ENCODE measurements at regions not wholly inside any gene's neighbourhood (a gene's known extent, or its start where the extent isn't known, plus 50 kb on each side); places are given as distances from the start of the nearest gene placed in this dataset.

DNA sequence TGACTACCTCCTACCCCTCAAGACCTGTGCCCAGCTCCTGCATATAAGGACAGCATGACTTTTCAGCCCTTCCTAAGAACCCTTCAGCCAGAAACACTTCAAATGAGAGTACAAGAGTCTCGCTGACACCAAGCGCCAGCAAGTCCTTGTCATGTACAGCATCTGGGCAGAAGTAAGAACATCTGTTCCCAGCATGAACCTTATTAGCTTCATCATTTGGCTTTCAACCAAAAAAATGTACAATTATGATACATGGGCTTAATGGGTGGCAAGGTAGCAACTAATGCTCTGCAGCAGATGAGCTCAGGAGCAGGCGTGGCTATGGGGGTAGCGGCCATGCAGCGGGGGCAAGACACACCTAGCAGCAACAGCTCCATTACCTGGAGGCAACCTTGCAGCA is 487.6 kb downstream of the COG6 start:
- no peaks in the 10 kb centered on the region for H3K36me3 ChIP-seq (ENCODE audit: control insufficient read depth, insufficient read depth, low read length)
- no peak overlapping the region for H3K4me3 ChIP-seq (ENCODE audit: low read depth, low read length)
- CTCF ChIA-PET = interaction anchor here (0.7 to 1.2 kb wide), 2 partner anchors 8 to 74 kb away, joined by 3 read pairs; no protein-coding TSS in a partner anchor
- H3K27me3 ChIP-seq (ENCODE audit: control insufficient read depth, insufficient read depth, low read length) = 0 out of 2 replicates have a peak, but pooled peaks cover 2% of the 10 kb centered on the region
- TF ChIP-seq, protein P1, sequence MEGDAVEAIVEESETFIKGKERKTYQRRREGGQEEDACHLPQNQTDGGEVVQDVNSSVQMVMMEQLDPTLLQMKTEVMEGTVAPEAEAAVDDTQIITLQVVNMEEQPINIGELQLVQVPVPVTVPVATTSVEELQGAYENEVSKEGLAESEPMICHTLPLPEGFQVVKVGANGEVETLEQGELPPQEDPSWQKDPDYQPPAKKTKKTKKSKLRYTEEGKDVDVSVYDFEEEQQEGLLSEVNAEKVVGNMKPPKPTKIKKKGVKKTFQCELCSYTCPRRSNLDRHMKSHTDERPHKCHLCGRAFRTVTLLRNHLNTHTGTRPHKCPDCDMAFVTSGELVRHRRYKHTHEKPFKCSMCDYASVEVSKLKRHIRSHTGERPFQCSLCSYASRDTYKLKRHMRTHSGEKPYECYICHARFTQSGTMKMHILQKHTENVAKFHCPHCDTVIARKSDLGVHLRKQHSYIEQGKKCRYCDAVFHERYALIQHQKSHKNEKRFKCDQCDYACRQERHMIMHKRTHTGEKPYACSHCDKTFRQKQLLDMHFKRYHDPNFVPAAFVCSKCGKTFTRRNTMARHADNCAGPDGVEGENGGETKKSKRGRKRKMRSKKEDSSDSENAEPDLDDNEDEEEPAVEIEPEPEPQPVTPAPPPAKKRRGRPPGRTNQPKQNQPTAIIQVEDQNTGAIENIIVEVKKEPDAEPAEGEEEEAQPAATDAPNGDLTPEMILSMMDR (IDR thresholded peaks at IDR 0.05; ENCODE audit: insufficient read depth, low read depth, low read length) = no peak
- POLR2A ChIA-PET = no interaction called here
- DNase-seq (ENCODE audit: low read depth) = no peak

DNA sequence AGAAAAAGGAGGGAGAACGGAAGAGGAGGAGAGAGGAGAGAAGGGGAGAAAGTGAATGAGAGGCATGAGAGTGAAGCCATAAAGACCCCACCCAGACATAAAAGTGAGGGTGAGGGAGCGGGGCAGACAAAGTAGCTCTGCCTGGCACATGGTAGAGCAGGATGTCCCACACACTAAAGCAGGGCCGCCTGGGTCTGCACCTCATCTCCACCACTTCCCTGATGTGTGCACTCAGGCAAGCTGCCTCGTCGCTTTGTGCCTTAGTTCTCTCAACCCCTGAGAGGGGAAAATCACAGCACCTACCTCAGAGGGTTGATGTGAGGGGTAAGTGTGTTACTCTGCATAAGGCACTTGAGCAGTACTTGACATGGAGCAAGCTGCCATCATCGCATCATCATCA is 488.1 kb downstream of the COG6 start:
- DNase-seq (ENCODE audit: low read depth) = no peak
- H3K4me3 ChIP-seq (ENCODE audit: low read depth, low read length) = no peak overlapping the region
- CTCF ChIA-PET = interaction anchor here (0.7 to 1.2 kb wide), 3 partner anchors 8 to 75 kb away, joined by 3 read pairs; no protein-coding TSS in a partner anchor
- TF ChIP-seq, protein P1 (IDR thresholded peaks at IDR 0.05; ENCODE audit: insufficient read depth, low read depth, low read length) = no peak
- H3K27me3 ChIP-seq (ENCODE audit: control insufficient read depth, insufficient read depth, low read length) = 0 out of 2 replicates have a peak, but pooled peaks cover 2% of the 10 kb centered on the region
- H3K36me3 ChIP-seq (ENCODE audit: control insufficient read depth, insufficient read depth, low read length) = no peaks in the 10 kb centered on the region
- POLR2A ChIA-PET = no interaction called here

DNA sequence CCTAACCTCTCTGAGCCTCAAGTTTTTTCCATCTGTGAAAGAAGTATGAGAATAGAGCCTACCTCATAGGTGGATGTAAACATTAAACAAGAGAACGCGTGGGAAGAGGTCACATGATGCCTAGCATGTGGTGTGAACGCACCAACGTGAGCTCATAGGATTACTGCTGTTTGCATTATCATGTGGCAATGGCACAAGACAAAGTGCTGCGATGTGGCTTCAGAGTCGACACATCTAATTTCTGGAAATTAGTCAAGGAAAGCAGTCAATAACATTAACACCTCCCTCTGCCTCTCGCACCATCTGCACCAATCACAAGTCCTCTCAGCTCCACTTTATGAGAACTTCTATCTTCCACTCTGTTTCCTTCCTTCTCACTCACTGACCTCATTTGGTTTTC is 489.7 kb downstream of the COG6 start:
- DNase-seq (ENCODE audit: low read depth) = no peak
- Histone ChIP-seq H3K27me3 (ENCODE audit: control insufficient read depth, insufficient read depth, low read length) (0 out of 2 replicates have a peak, but pooled peaks cover 2% of the 10 kb centered on the region), H3K4me3 (ENCODE audit: low read depth, low read length) (no peak overlapping the region), H3K36me3 (ENCODE audit: control insufficient read depth, insufficient read depth, low read length) (no peaks in the 10 kb centered on the region)
- TF ChIP-seq, protein P1 (IDR thresholded peaks at IDR 0.05; ENCODE audit: insufficient read depth, low read depth, low read length) = no peak
- ChIA-PET POLR2A (no interaction called here), CTCF (interaction anchor here (2.3 kb wide), 1 partner anchor 76 kb away, joined by 7 read pairs; no protein-coding TSS in a partner anchor)

DNA sequence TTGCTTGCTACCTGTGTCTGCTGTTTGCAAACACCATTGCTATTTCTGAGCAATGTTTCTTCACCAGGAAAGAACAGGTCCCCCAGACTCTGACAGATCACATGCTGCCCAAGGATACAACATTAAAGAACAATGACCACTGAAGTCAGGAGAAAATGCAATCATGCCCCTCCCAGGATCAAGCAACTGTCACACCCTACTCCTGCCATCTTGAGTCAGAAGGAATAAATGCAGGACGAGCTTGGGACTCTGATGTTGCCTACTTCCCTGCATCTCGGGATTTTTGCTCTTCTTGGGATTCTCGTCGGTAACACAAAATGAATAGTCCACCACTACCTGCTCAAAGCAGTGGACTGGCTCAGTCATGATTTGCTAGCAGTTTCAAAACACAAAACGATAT is 490.6 kb downstream of the COG6 start:
- Histone ChIP-seq H3K4me3 (ENCODE audit: low read depth, low read length) (no peak overlapping the region), H3K36me3 (ENCODE audit: control insufficient read depth, insufficient read depth, low read length) (no peaks in the 10 kb centered on the region), H3K27me3 (ENCODE audit: control insufficient read depth, insufficient read depth, low read length) (0 out of 2 replicates have a peak, but pooled peaks cover 2% of the 10 kb centered on the region)
- DNase-seq (ENCODE audit: low read depth) = no peak
- ChIA-PET POLR2A (no interaction called here), CTCF (interaction anchor here (2.3 kb wide), 1 partner anchor 77 kb away, joined by 7 read pairs; no protein-coding TSS in a partner anchor)
- TF ChIP-seq, protein P1 (IDR thresholded peaks at IDR 0.05; ENCODE audit: insufficient read depth, low read depth, low read length) = no peak

DNA sequence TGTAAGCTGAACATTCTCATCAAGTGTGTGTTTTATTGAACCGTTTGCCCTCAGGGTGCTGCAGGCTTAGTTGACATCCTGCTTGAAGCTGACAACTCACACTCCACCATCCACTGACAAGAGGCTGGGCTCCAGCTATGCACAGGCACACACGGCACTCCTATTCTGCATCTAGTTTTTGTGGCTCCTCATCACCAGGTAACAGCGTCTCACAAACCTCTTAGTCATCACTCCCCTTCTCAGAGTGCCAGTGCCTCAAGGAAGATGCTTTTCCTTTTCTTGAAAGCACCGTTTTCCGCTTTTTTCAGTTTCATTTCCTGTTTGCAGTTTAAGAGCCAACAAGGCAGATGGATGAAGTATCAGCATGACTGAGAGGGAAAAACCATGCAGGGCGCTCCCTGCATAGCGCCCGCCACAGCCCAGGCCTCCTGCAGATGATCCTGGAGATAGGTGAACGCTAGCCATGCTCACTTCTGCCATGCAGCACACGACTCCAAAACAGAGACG is 491.2 kb downstream of the COG6 start:
- Histone ChIP-seq H3K4me3 (ENCODE audit: low read depth, low read length) (no peak overlapping the region), H3K27me3 (ENCODE audit: control insufficient read depth, insufficient read depth, low read length) (0 out of 2 replicates have a peak, but pooled peaks cover 2% of the 10 kb centered on the region), H3K36me3 (ENCODE audit: control insufficient read depth, insufficient read depth, low read length) (no peaks in the 10 kb centered on the region)
- TF ChIP-seq, protein P1 (IDR thresholded peaks at IDR 0.05; ENCODE audit: insufficient read depth, low read depth, low read length) = no peak
- no peak for DNase-seq (ENCODE audit: low read depth)
- ChIA-PET POLR2A (no interaction called here), CTCF (interaction anchor here (1.2 kb wide), 1 partner anchor 11 kb away, joined by 3 read pairs; no protein-coding TSS in a partner anchor)
